ENCODE measurements at regions not wholly inside any gene's neighbourhood (a gene's known extent, or its start where the extent isn't known, plus 50 kb on each side); places are given as distances from the start of the nearest gene placed in this dataset.

GRCh38 chr5:27700526-27700925 is 662.1 kb upstream of the CDH9 start:
- no peak for TF ChIP-seq POLR2A (IDR thresholded peaks at IDR 0.05)
- TF ChIP-seq CTCF (IDR thresholded peaks at IDR 0.05), result no peak
- no peak for TF ChIP-seq POLR2AphosphoS5 (IDR thresholded peaks at IDR 0.05)

All from prostate gland (tissue), 2 donors.